ENCODE measurements at regions not wholly inside any gene's neighbourhood (a gene's known extent, or its start where the extent isn't known, plus 50 kb on each side); places are given as distances from the start of the nearest gene placed in this dataset.

DNA sequence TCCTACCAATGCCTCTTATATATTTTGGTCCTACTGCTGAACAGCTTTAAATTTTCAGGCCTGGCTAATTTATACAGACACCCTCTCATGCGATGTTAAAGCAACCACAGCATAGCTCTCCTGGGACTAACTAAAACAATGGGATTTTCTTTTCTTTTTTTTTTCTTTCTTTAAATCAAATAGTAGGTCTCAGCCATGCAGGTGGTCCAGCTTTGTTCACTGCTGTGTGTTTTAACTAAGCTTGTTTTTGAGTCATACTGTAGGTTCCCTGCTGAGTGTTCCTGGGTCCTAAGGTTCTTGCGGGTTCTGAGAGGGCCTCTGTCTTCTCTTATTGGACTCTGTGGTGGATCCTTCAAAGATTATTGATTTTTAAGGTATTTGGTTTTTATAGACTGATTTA, 113.1 kb upstream of the SORCS1 start:
- Histone ChIP-seq H3K27me3 (ENCODE audit: insufficient read depth, low read length) (no peaks in the 10 kb centered on the region), H3K23ac (ENCODE audit: insufficient read length, low read depth, low read length) (no peak overlapping the region), H3T11ph (ENCODE audit: low read length) (no peak overlapping the region), H3K18ac (ENCODE audit: insufficient read length, low read depth, low read length) (no peak overlapping the region), H2BK5ac (ENCODE audit: insufficient read length, low read length) (no peak overlapping the region), H3K27ac (ENCODE audit: insufficient read length, low read depth, low read length) (no peak overlapping the region), H3K4me1 (ENCODE audit: insufficient read depth, low read length) (no peaks in the 10 kb centered on the region), H3K23me2 (ENCODE audit: insufficient read length, low read depth, low read length, poor library complexity, severe bottlenecking) (no peaks in the 10 kb centered on the region), H3K9me3 (ENCODE audit: control insufficient read depth, low read depth, low read length) (no peaks in the 10 kb centered on the region), H4K8ac (replicated peaks; ENCODE audit: insufficient read length, low read depth, low read length) (no peak overlapping the region), H3K9ac (ENCODE audit: extremely low read depth, insufficient read length, low read length) (no peak overlapping the region), H4K20me1 (ENCODE audit: control insufficient read depth, insufficient read depth, insufficient read length) (no peaks in the 10 kb centered on the region), H3K4ac (ENCODE audit: low read depth, low read length) (no peak overlapping the region), H4K5ac (ENCODE audit: insufficient read length, low read depth, low read length) (no peak overlapping the region), H3K56ac (ENCODE audit: insufficient read length, low read depth, low read length) (no peak overlapping the region), H2AK5ac (ENCODE audit: insufficient read length, low read length) (no peak overlapping the region), H3K4me2 (ENCODE audit: insufficient read depth, insufficient read length, low read length) (no peak overlapping the region), H4K91ac (ENCODE audit: insufficient read length, low read depth, low read length) (no peak overlapping the region), H3K79me2 (ENCODE audit: insufficient read depth, low read length) (no peaks in the 10 kb centered on the region), H2AFZ (ENCODE audit: low read length) (no peak overlapping the region), H3K79me1 (ENCODE audit: insufficient read depth, low read depth, low read length, poor library complexity, severe bottlenecking) (no peaks in the 10 kb centered on the region), H2BK15ac (ENCODE audit: low read depth, low read length) (no peak overlapping the region), H2BK120ac (ENCODE audit: low read depth, low read length, poor library complexity, severe bottlenecking) (no peak overlapping the region), H2BK12ac (ENCODE audit: insufficient read length, low read depth, low read length) (no peak overlapping the region), H2BK20ac (ENCODE audit: low read depth, low read length, poor library complexity, severe bottlenecking) (no peak overlapping the region), H3K14ac (ENCODE audit: insufficient read depth, low read length) (no peak overlapping the region)
- TF ChIP-seq, protein P1, sequence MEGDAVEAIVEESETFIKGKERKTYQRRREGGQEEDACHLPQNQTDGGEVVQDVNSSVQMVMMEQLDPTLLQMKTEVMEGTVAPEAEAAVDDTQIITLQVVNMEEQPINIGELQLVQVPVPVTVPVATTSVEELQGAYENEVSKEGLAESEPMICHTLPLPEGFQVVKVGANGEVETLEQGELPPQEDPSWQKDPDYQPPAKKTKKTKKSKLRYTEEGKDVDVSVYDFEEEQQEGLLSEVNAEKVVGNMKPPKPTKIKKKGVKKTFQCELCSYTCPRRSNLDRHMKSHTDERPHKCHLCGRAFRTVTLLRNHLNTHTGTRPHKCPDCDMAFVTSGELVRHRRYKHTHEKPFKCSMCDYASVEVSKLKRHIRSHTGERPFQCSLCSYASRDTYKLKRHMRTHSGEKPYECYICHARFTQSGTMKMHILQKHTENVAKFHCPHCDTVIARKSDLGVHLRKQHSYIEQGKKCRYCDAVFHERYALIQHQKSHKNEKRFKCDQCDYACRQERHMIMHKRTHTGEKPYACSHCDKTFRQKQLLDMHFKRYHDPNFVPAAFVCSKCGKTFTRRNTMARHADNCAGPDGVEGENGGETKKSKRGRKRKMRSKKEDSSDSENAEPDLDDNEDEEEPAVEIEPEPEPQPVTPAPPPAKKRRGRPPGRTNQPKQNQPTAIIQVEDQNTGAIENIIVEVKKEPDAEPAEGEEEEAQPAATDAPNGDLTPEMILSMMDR (conservative IDR thresholded peaks at IDR 0.05), result no peak
- no CpG with 5 or more reads among the region's 2 CpGs for WGBS (ENCODE audit: extremely low coverage, insufficient read length, low lambda C conversion rate)
- H3K27ac Mint-ChIP-seq, result no peak overlapping the region
- H3K27me3 Mint-ChIP-seq (ENCODE audit: low read depth), result no peaks in the 10 kb centered on the region; the same call in 1 of the 2 replicates
- peaks cover 5% of the 10 kb centered on the region in 2 experiments for H3K4me1 Mint-ChIP-seq
- no peak for DNase-seq
- H3K9me3 Mint-ChIP-seq, result peaks cover 8 to 11% of the 10 kb centered on the region in 2 experiments; a peak in 4 of 5 replicates
- H3K4me3 Mint-ChIP-seq, result no peak overlapping the region
- H3K36me3 Mint-ChIP-seq (ENCODE audit: insufficient read depth in 1 of 3, low read depth in 3 of 3), result peaks cover 0 to 7% (median 2%) of the 10 kb centered on the region in 3 experiments; a peak in 3 of 7 replicates

Data from H9 (cell line).